ENCODE measurements at regions not wholly inside any gene's neighbourhood (a gene's known extent, or its start where the extent isn't known, plus 50 kb on each side); places are given as distances from the start of the nearest gene placed in this dataset.
A peak's percentile ranks its signal among the peaks of the same experiment; 100 is the strongest.

DNA sequence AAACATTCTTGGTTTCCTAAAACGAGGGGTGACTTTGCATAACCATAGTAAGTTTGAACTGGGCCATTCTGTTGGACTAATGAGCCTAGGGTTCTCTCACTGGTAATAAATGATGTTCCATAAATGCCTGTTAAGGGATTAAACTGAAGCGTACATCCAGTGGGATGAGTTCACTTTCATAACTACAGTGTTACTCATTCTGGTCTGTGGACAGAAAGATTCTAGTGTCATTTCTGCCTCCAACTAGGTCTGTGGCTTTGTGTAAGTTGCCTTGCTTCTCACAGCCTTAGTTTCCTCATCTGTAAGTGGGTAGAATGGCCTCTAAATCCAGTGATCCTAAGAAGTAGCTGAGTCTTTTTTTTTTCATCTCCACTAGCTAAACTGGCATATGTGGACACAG lies 1860.6 kb upstream of the PIK3C3 start:
- no peaks in the 10 kb centered on the region for H3K27me3 ChIP-seq (ENCODE audit: control insufficient read depth, insufficient read depth, low read length)

DNA sequence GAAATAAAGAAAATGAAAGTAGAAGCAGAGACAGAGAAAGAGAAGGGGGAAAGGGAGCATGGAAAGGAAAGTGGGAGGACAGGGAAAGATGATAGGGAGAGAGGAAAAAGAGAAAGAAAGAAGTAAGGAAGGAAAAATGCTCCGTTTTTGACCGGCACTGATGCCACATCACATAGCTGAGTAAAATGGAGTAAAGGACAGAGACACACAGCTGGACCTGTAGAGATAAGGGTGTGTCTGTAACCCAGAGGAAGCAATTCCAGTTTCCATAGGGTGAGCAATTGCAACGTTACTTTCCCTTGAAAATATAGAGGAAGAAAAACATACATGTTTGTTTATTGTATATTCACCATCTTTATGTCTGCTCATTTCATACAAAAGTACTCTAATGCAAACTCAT lies 1866.9 kb upstream of the PIK3C3 start:
- no peak for DNase-seq (ENCODE audit: low read depth)
- no peaks in the 10 kb centered on the region for H3K36me3 ChIP-seq (ENCODE audit: control insufficient read depth, insufficient read depth, low read length)
- peak overlapping the region; percentile 1 for H3K4me3 ChIP-seq (ENCODE audit: low read depth, low read length)
- no peaks in the 10 kb centered on the region for H3K27me3 ChIP-seq (ENCODE audit: control insufficient read depth, insufficient read depth, low read length)
- TF ChIP-seq, protein P1, sequence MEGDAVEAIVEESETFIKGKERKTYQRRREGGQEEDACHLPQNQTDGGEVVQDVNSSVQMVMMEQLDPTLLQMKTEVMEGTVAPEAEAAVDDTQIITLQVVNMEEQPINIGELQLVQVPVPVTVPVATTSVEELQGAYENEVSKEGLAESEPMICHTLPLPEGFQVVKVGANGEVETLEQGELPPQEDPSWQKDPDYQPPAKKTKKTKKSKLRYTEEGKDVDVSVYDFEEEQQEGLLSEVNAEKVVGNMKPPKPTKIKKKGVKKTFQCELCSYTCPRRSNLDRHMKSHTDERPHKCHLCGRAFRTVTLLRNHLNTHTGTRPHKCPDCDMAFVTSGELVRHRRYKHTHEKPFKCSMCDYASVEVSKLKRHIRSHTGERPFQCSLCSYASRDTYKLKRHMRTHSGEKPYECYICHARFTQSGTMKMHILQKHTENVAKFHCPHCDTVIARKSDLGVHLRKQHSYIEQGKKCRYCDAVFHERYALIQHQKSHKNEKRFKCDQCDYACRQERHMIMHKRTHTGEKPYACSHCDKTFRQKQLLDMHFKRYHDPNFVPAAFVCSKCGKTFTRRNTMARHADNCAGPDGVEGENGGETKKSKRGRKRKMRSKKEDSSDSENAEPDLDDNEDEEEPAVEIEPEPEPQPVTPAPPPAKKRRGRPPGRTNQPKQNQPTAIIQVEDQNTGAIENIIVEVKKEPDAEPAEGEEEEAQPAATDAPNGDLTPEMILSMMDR (IDR thresholded peaks at IDR 0.05; ENCODE audit: insufficient read depth, low read length, poor library complexity, severe bottlenecking): no peak

More for the DNA sequence above, 1860.6 kb upstream of the PIK3C3 start:
- no peak overlapping the region for H3K4me3 ChIP-seq (ENCODE audit: low read depth, low read length)
- H3K36me3 ChIP-seq (ENCODE audit: control insufficient read depth, insufficient read depth, low read length): no peaks in the 10 kb centered on the region
- TF ChIP-seq, protein P1 (IDR thresholded peaks at IDR 0.05; ENCODE audit: insufficient read depth, low read length, poor library complexity, severe bottlenecking): no peak
- DNase-seq (ENCODE audit: low read depth): no peak

DNA sequence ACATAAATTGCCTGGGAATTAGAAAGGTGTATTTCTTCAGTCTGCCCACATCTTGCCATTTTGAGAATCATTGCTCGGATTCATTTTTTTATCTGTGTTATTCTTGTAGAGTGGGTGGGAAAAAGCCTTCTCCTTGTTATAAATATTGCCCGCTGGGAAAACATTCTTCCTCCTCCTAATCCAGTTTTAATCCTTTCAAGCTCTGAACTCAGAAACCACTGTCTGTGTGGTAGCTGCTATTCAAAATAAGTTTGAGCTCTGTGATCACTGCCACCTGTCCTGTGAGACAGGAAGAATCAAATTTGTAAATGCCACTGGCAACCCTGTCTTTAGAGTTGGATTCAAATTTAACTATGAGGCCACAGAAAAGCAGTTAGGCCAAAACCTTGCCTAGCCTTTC lies 1875.2 kb upstream of the PIK3C3 start:
- TF ChIP-seq, protein P1 (IDR thresholded peaks at IDR 0.05; ENCODE audit: insufficient read depth, low read length, poor library complexity, severe bottlenecking): no peak
- no peak overlapping the region for H3K4me3 ChIP-seq (ENCODE audit: low read depth, low read length)
- H3K27me3 ChIP-seq (ENCODE audit: control insufficient read depth, insufficient read depth, low read length): no peaks in the 10 kb centered on the region
- H3K36me3 ChIP-seq (ENCODE audit: control insufficient read depth, insufficient read depth, low read length): no peaks in the 10 kb centered on the region
- no peak for DNase-seq (ENCODE audit: low read depth)

DNA sequence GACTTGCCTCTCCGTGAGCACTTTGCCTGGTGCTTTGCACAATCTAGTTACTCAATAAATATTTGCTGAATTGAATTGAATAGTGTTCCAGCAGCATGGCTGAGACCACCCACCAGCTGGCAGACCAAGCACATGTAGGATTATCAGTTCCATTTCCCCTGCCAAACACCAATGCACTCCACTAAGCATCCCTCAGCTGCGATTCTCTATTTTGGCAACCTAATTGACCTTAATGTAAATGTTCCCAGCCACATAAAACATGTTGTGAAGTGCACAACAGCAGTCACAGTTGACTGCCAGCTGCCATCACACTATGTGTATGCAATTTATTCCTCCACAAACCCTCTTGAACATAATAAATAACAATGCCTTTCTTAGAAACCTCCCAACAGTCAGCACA lies 1879.4 kb upstream of the PIK3C3 start:
- H3K36me3 ChIP-seq (ENCODE audit: control insufficient read depth, insufficient read depth, low read length): no peaks in the 10 kb centered on the region
- H3K4me3 ChIP-seq (ENCODE audit: low read depth, low read length): no peak overlapping the region
- H3K27me3 ChIP-seq (ENCODE audit: control insufficient read depth, insufficient read depth, low read length): no peaks in the 10 kb centered on the region
- TF ChIP-seq, protein P1 (IDR thresholded peaks at IDR 0.05; ENCODE audit: insufficient read depth, low read length, poor library complexity, severe bottlenecking): no peak
- DNase-seq (ENCODE audit: low read depth): no peak

DNA sequence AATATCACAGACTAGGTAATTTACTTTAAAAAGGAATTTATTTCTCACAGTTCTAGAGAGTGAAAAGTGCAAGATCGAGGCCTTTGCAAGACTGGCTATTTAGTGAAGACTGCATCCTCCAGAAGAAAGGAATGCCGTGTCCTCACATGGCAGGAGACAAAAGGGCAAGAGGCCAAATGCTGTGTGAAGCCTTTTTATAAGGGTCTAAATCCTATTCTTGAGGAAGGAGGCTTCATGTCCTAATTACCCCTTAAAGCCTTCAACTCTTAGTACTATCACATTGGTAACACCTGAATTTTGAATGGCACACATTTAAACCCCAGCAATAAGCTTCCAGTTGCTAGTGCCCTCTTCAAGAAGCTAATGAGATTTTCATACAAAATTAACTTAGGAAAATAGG lies 1882.3 kb upstream of the PIK3C3 start:
- H3K4me3 ChIP-seq (ENCODE audit: low read depth, low read length): no peak overlapping the region
- H3K36me3 ChIP-seq (ENCODE audit: control insufficient read depth, insufficient read depth, low read length): no peaks in the 10 kb centered on the region
- TF ChIP-seq, protein P1 (IDR thresholded peaks at IDR 0.05; ENCODE audit: insufficient read depth, low read length, poor library complexity, severe bottlenecking): no peak
- H3K27me3 ChIP-seq (ENCODE audit: control insufficient read depth, insufficient read depth, low read length): no peaks in the 10 kb centered on the region
- DNase-seq (ENCODE audit: low read depth): no peak

DNA sequence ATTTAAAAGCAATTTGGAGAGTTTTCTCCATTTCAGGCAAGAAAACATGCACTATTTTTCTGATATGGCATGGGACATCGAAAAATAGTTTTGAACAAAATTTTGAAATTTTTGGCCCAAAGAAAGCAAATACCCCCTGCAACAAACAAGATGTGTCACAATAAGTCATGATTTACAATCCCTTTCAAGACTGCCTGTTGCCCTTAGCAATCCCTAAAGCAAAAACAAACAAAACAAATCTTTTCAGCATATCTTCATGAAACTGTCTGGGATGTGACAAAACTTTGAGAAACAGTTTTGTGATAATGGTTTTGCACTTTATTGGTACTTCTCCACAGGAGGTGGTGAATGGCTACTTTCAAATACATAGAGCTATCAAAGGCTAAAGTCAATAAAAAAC lies 1888.7 kb upstream of the PIK3C3 start:
- H3K4me3 ChIP-seq (ENCODE audit: low read depth, low read length): no peak overlapping the region
- H3K36me3 ChIP-seq (ENCODE audit: control insufficient read depth, insufficient read depth, low read length): no peaks in the 10 kb centered on the region
- no peaks in the 10 kb centered on the region for H3K27me3 ChIP-seq (ENCODE audit: control insufficient read depth, insufficient read depth, low read length)

More for the DNA sequence above, 1888.7 kb upstream of the PIK3C3 start:
- DNase-seq (ENCODE audit: low read depth): no peak
- TF ChIP-seq, protein P1 (IDR thresholded peaks at IDR 0.05; ENCODE audit: insufficient read depth, low read length, poor library complexity, severe bottlenecking): no peak

Data from kidney epithelial cell (primary cell).